HCT116 (cell line): ENCODE measurements at regions not wholly inside any gene's neighbourhood (a gene's known extent, or its start where the extent isn't known, plus 50 kb on each side); places are given as distances from the start of the nearest gene placed in this dataset.

Source experiments
- ATAC-seq: fragments of 200-7000 bp; cut with Tn5 transposase; 2 replicates; pipeline ENCODE4 v1.9.1; 2020; ENCODE audit warnings: mild to moderate bottlenecking, moderate library complexity
- BruUV-seq: library from RNA; stranded (reverse); fragments of 400-500 nt; replicated peaks from 2 replicates; lab custom pipeline; 2021; lab: Mats Ljungman, UMichigan
- CTCF ChIA-PET: fragments of 300-600 bp; sonication (Branson Sonifier 250); formaldehyde crosslinking; loops from one replicate; lab custom pipeline; 2021; ENCODE audit warnings: antibody characterized with exemption; lab: Charles Lee
- POLR2A ChIA-PET: fragments of 300-600, 350-600 bp; sonication (Branson Sonifier 250); formaldehyde crosslinking; loops from one replicate; lab custom pipeline; 2021; ENCODE audit warnings: antibody characterized with exemption; lab: Charles Lee
- RAD21 ChIA-PET, 2 experiments: fragments of 300-600 bp; sonication (Branson Sonifier 250); formaldehyde crosslinking; loops; one replicate each; lab custom pipeline; 2023; ENCODE audit warnings: low total read pairs in 2 of 2; ENCODE audit not compliant: uncharacterized antibody in 2 of 2, unreplicated experiment in 2 of 2, low non-redundant PET in 1 of 2; lab: Charles Lee
- DNase-seq: peaks from one replicate; pipeline ENCODE4 v3.0.0-alpha.2; 2010; ENCODE audit warnings: low read depth, low spot score
- H2AFZ ChIP-seq: fragments of 200-600 bp; shearing (Covaris generic), sonication (generic); 2 replicates; pipeline ENCODE4 v1.6.1; 2017; ENCODE audit warnings: low read depth, mixed run types, mixed read lengths, antibody characterized with exemption, low read length; ENCODE audit not compliant: poor library complexity, severe bottlenecking
- H3K27ac ChIP-seq: 2 replicates; pipeline ENCODE4 v1.5.1; 2012; ENCODE audit warnings: low read depth, low read length
- H3K27me3 ChIP-seq: fragments of 200-600 bp; sonication (generic); 2 replicates; pipeline ENCODE4 v1.6.1; 2016; ENCODE audit warnings: mixed run types, low read length, mixed read lengths; ENCODE audit not compliant: insufficient read depth
- H3K36me3 ChIP-seq, 2 experiments: fragments of 200-500 bp in 1 of 2; fragments of 200-600 bp in 1 of 2; sonication (Bioruptor generic) in 1 of 2; sonication (generic) in 1 of 2; 2 replicates each; pipeline versions ENCODE4 v1.5.1 to v1.6.1; 2014 to 2016; ENCODE audit warnings: low read length in 2 of 2, inconsistent platforms in 1 of 2, mixed read lengths in 1 of 2, mixed run types in 1 of 2; ENCODE audit not compliant: insufficient read depth in 2 of 2, control insufficient read depth in 1 of 2
- H3K4me1 ChIP-seq, 2 experiments: fragments of 200-600 bp in 1 of 2; sonication (generic) in 1 of 2; 2 replicates each; pipeline versions ENCODE4 v1.5.1 to v1.6.1; 2012 to 2017; ENCODE audit warnings: low read length in 2 of 2, inconsistent platforms in 1 of 2, mild to moderate bottlenecking in 1 of 2, mixed read lengths in 1 of 2, mixed run types in 1 of 2, moderate library complexity in 1 of 2; ENCODE audit not compliant: insufficient read depth in 2 of 2, control insufficient read depth in 1 of 2
- H3K4me2 ChIP-seq: fragments of 200-600 bp; sonication (generic); 2 replicates; pipeline ENCODE4 v1.6.1; 2017; ENCODE audit warnings: mixed run types, low read length, mixed read lengths
- H3K4me3 ChIP-seq, 2 experiments: fragments of 200-600 bp in 1 of 2; sonication (generic) in 1 of 2; replicated peaks in 1 of 2; 2 replicates each; pipeline ENCODE4 v1.5.1; 2011 to 2016; ENCODE audit warnings: low read length in 2 of 2, control low read depth in 1 of 2, low read depth in 1 of 2, mild to moderate bottlenecking in 1 of 2, mixed read lengths in 1 of 2, mixed run types in 1 of 2
- H3K79me2 ChIP-seq: fragments of 200-600 bp; sonication (generic); 2 replicates; pipeline ENCODE4 v1.6.1; 2017; ENCODE audit warnings: mild to moderate bottlenecking, mixed run types, low read length, moderate library complexity, mixed read lengths; ENCODE audit not compliant: insufficient read depth
- H3K9ac ChIP-seq: fragments of 200-600 bp; sonication (generic); 2 replicates; pipeline ENCODE4 v1.6.1; 2016; ENCODE audit warnings: low read length, mixed read lengths
- H3K9me2 ChIP-seq: fragments of 200-600 bp; sonication (generic), shearing (Covaris generic); 2 replicates; pipeline ENCODE4 v1.6.1; 2017; ENCODE audit warnings: mixed run types, mild to moderate bottlenecking, moderate library complexity; ENCODE audit not compliant: insufficient read depth
- H3K9me3 ChIP-seq, 2 experiments: fragments of 200-500 bp in 1 of 2; fragments of 200-600 bp in 1 of 2; sonication (Bioruptor generic) in 1 of 2; sonication (generic) in 1 of 2; 2 replicates each; pipeline ENCODE4 v1.6.1; 2014 to 2017; ENCODE audit warnings: low read length in 2 of 2, mixed read lengths in 2 of 2, inconsistent platforms in 1 of 2, low read depth in 1 of 2, mild to moderate bottlenecking in 1 of 2, mixed run types in 1 of 2, moderate library complexity in 1 of 2; ENCODE audit not compliant: control insufficient read depth in 1 of 2, insufficient read depth in 1 of 2
- H4K20me1 ChIP-seq: fragments of 200-600 bp; sonication (generic), shearing (Covaris generic); 2 replicates; pipeline ENCODE4 v1.6.1; 2017; ENCODE audit warnings: mixed run types, mild to moderate bottlenecking, moderate library complexity; ENCODE audit not compliant: insufficient read depth
- EGR1 ChIP-seq: IDR thresholded peaks from 2 replicates; pipeline ENCODE4 v1.6.1; 2012; ENCODE audit warnings: low read depth
- EZH2 ChIP-seq: fragments of 200-600 bp; sonication (generic); IDR thresholded peaks from 2 replicates; pipeline ENCODE4 v1.6.1; 2017; ENCODE audit warnings: antibody characterized with exemption, mixed run types
- MAX ChIP-seq: IDR thresholded peaks from 2 replicates; pipeline ENCODE4 v1.6.1; 2012
- RAD21 ChIP-seq: IDR thresholded peaks from 2 replicates; pipeline ENCODE4 v1.6.1; 2012; ENCODE audit warnings: low read depth, mild to moderate bottlenecking
- SIN3A ChIP-seq: IDR thresholded peaks from 2 replicates; pipeline ENCODE4 v1.6.1; 2012; ENCODE audit warnings: low read depth
- SP1 ChIP-seq: IDR thresholded peaks from 2 replicates; pipeline ENCODE4 v1.6.1; 2012; ENCODE audit warnings: low read depth
- ZNF274 ChIP-seq: fragments of 200-500 bp; sonication (Bioruptor generic); IDR thresholded peaks from 2 replicates; pipeline ENCODE4 v1.6.1; 2014; ENCODE audit warnings: mild to moderate bottlenecking, low read depth, low read length, inconsistent platforms
- intact Hi-C: fragments of 100-400 bp; cut with micrococcal nuclease; formaldehyde crosslinking; loops from 2 replicates; pipeline ENCODE4 v1.10.0; 2022
- TF ChIP-seq, protein P1 (sequence below): IDR thresholded peaks from 2 replicates; pipeline ENCODE4 v1.6.1; 2012; ENCODE audit warnings: low read depth

DNA sequence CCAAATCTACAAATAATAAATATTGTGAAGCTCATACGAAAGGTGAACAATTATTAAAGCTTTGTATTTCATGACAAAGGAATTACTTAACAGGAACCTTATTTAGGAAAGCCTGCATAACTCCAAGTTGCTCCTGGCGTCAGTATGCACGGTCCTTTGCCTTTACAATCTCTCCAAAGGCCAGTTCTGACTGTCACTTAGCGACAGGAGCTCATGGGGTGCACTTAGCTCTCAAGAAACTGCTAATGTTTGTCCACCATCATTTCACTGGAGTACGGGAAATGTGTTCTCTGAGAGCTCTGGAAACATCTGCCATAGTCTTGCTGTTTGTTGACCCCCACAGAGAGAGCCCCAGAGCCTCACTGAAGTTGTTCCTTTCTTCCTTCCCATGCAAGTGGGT lies 781.5 kb upstream of the POM121L12 start (continued):
- TF ChIP-seq, protein P1, sequence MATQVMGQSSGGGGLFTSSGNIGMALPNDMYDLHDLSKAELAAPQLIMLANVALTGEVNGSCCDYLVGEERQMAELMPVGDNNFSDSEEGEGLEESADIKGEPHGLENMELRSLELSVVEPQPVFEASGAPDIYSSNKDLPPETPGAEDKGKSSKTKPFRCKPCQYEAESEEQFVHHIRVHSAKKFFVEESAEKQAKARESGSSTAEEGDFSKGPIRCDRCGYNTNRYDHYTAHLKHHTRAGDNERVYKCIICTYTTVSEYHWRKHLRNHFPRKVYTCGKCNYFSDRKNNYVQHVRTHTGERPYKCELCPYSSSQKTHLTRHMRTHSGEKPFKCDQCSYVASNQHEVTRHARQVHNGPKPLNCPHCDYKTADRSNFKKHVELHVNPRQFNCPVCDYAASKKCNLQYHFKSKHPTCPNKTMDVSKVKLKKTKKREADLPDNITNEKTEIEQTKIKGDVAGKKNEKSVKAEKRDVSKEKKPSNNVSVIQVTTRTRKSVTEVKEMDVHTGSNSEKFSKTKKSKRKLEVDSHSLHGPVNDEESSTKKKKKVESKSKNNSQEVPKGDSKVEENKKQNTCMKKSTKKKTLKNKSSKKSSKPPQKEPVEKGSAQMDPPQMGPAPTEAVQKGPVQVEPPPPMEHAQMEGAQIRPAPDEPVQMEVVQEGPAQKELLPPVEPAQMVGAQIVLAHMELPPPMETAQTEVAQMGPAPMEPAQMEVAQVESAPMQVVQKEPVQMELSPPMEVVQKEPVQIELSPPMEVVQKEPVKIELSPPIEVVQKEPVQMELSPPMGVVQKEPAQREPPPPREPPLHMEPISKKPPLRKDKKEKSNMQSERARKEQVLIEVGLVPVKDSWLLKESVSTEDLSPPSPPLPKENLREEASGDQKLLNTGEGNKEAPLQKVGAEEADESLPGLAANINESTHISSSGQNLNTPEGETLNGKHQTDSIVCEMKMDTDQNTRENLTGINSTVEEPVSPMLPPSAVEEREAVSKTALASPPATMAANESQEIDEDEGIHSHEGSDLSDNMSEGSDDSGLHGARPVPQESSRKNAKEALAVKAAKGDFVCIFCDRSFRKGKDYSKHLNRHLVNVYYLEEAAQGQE, result no peak
- no peak for TF ChIP-seq SIN3A
- TF ChIP-seq ZNF274, result no peak
- TF ChIP-seq RAD21, result no peak
- TF ChIP-seq EZH2, result no peak
- no peak for TF ChIP-seq MAX
- TF ChIP-seq, all 23 proteins: peak for 0

DNA sequence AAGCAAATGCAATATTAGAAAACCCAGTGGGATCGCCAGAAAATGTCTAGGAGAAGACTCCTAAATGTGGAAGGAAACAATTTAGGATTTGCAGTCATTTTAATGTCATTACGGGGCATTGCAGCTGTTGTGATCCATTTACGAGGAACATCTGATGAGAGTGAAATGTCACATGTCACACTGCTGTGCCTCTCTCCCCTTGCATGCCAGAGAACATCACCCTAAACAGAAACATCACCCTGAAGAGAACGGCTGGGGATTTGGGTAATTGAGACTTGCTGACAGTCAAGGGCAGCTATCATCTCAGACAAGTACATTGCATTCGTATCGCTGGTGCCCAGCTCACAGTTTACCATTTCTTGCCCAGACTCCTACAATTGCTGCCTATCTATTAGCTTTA lies 785.7 kb upstream of the POM121L12 start:
- POLR2A ChIA-PET, result no interaction called here
- intact Hi-C loops, result no loop called here

More for the DNA sequence above, 785.7 kb upstream of the POM121L12 start:
- no TSS peak for BruUV-seq
- RAD21 ChIA-PET, result no interaction called here
- Histone ChIP-seq H3K4me3 (no peak overlapping the region), H3K79me2 (no peaks in the 10 kb centered on the region), H3K4me1 (no peaks in the 10 kb centered on the region), H3K36me3 (no peaks in the 10 kb centered on the region), H4K20me1 (no peaks in the 10 kb centered on the region), H2AFZ (no peak overlapping the region), H3K27me3 (no peaks in the 10 kb centered on the region), H3K27ac (no peak overlapping the region), H3K9ac (no peak overlapping the region), H3K4me2 (no peak overlapping the region), H3K9me2 (no peaks in the 10 kb centered on the region), H3K9me3 (peaks cover 0 to 12% of the 10 kb centered on the region in 2 experiments; a peak in 2 of 4 replicates)
- no peak for ATAC-seq
- no peak for TF ChIP-seq MAX
- TF ChIP-seq EGR1, result no peak
- TF ChIP-seq, protein P1, result no peak
- TF ChIP-seq SP1, result no peak
- DNase-seq, result no peak
- CTCF ChIA-PET, result no interaction called here
